RWPE2 (cell line): ENCODE measurements at regions not wholly inside any gene's neighbourhood (a gene's known extent, or its start where the extent isn't known, plus 50 kb on each side); places are given as distances from the start of the nearest gene placed in this dataset.
A peak's percentile ranks its signal among the peaks of the same experiment; 100 is the strongest.

Source experiments
- ATAC-seq: fragments of 200-7000 bp; cut with Tn5 transposase; 3 replicates; pipeline ENCODE4 v1.9.1; 2021; ENCODE audit warnings: low read depth
- DNase-seq: peaks from one replicate; pipeline ENCODE4 v3.0.0-alpha.2; 2020; ENCODE audit warnings: low spot score
- H3K27ac ChIP-seq: fragments of 450-650 bp; 2 replicates; pipeline ENCODE4 v1.5.1; 2017; ENCODE audit warnings: mild to moderate bottlenecking; ENCODE audit not compliant: poor library complexity, severe bottlenecking
- H3K27me3 ChIP-seq: fragments of 250-450 bp; sonication (Bioruptor Pico); 2 replicates; pipeline ENCODE4 v1.5.1; 2021; ENCODE audit warnings: mild to moderate bottlenecking, moderate library complexity; ENCODE audit not compliant: insufficient read depth, poor library complexity, severe bottlenecking
- H3K36me3 ChIP-seq: fragments of 250-450 bp; sonication (Bioruptor Pico); 2 replicates; pipeline ENCODE4 v1.5.1; 2020; ENCODE audit warnings: low read depth, mild to moderate bottlenecking, moderate library complexity
- H3K4me1 ChIP-seq: fragments of 250-450 bp; sonication (Bioruptor Pico); 2 replicates; pipeline ENCODE4 v1.5.1; 2021; ENCODE audit warnings: mild to moderate bottlenecking, moderate library complexity; ENCODE audit not compliant: insufficient read depth, poor library complexity, severe bottlenecking
- H3K4me3 ChIP-seq: fragments of 250-450 bp; sonication (Bioruptor Pico); 2 replicates; pipeline ENCODE4 v1.5.1; 2021; ENCODE audit warnings: mild to moderate bottlenecking, moderate library complexity; ENCODE audit not compliant: severe bottlenecking
- H3K9me3 ChIP-seq: fragments of 250-450 bp; sonication (Bioruptor Pico); 2 replicates; pipeline ENCODE4 v1.5.1; 2021; ENCODE audit warnings: mild to moderate bottlenecking, moderate library complexity; ENCODE audit not compliant: severe bottlenecking
- TF ChIP-seq, protein P1 (sequence below): fragments of 450-650 bp; IDR thresholded peaks from one replicate; pipeline ENCODE4 v1.5.1; 2017; ENCODE audit warnings: mild to moderate bottlenecking, moderate library complexity; ENCODE audit not compliant: poor library complexity, severe bottlenecking

- Histone ChIP-seq H3K27me3 (peaks cover 8% of the 10 kb centered on the region), H3K4me1 (no peaks in the 10 kb centered on the region), H3K9me3 (no peaks in the 10 kb centered on the region), H3K4me3 (no peak overlapping the region), H3K27ac (no peak overlapping the region), H3K36me3 (no peaks in the 10 kb centered on the region)
- DNase-seq (no peak), ATAC-seq (peak; percentile 35; the same call in 1 of the 3 replicates)
- TF ChIP-seq, protein P1, sequence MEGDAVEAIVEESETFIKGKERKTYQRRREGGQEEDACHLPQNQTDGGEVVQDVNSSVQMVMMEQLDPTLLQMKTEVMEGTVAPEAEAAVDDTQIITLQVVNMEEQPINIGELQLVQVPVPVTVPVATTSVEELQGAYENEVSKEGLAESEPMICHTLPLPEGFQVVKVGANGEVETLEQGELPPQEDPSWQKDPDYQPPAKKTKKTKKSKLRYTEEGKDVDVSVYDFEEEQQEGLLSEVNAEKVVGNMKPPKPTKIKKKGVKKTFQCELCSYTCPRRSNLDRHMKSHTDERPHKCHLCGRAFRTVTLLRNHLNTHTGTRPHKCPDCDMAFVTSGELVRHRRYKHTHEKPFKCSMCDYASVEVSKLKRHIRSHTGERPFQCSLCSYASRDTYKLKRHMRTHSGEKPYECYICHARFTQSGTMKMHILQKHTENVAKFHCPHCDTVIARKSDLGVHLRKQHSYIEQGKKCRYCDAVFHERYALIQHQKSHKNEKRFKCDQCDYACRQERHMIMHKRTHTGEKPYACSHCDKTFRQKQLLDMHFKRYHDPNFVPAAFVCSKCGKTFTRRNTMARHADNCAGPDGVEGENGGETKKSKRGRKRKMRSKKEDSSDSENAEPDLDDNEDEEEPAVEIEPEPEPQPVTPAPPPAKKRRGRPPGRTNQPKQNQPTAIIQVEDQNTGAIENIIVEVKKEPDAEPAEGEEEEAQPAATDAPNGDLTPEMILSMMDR: no peak
Measured at GRCh38 chr5:114243281-114243971, 118.4 kb upstream of the KCNN2 start.

DNA sequence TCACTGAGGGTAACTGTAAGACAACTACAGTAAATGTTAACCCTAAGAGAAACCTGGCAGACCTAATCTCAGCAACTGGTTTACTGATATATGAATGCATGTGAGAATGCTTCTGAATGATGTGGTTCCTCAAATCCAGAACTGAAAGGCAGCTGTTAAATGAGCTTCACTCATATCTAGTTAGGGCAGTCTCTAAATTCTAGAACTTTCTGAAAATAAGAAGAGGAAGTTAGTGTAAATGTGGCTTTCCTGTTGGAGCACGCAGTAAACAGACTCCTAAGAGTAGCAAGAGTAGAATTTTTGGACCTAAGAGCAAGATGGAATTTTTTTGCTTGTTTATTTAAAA is 117.9 kb upstream of the KCNN2 start:
- DNase-seq: no peak
- ATAC-seq: no peak
- TF ChIP-seq, protein P1: no peak
- H3K27ac ChIP-seq: no peak overlapping the region
- H3K36me3 ChIP-seq: no peaks in the 10 kb centered on the region
- no peak overlapping the region for H3K4me3 ChIP-seq
- H3K27me3 ChIP-seq: peaks cover 8% of the 10 kb centered on the region
- H3K9me3 ChIP-seq: no peaks in the 10 kb centered on the region
- H3K4me1 ChIP-seq: no peaks in the 10 kb centered on the region

GRCh38 chr5:114249823-114250222 is 112.0 kb upstream of the KCNN2 start:
- Histone ChIP-seq H3K4me3 (no peak overlapping the region), H3K27me3 (peaks cover 8% of the 10 kb centered on the region), H3K9me3 (no peaks in the 10 kb centered on the region), H3K36me3 (no peaks in the 10 kb centered on the region), H3K27ac (no peak overlapping the region), H3K4me1 (no peaks in the 10 kb centered on the region)
- ATAC-seq (no peak), DNase-seq (no peak)
- TF ChIP-seq, protein P1: no peak

- DNase-seq: no peak
- TF ChIP-seq, protein P1: no peak
Measured at GRCh38 chr5:114250536-114250935, 111.3 kb upstream of the KCNN2 start.

GRCh38 chr5:114252226-114252625 is 109.6 kb upstream of the KCNN2 start:
- TF ChIP-seq, protein P1: no peak
- ATAC-seq: no peak

More at GRCh38 chr5:114250536-114250935, 111.3 kb upstream of the KCNN2 start:
- Histone ChIP-seq H3K9me3 (no peaks in the 10 kb centered on the region), H3K4me1 (no peaks in the 10 kb centered on the region), H3K27ac (no peak overlapping the region), H3K36me3 (no peaks in the 10 kb centered on the region), H3K4me3 (no peak overlapping the region), H3K27me3 (peaks cover 7% of the 10 kb centered on the region)
- ATAC-seq: no peak

More at GRCh38 chr5:114252226-114252625, 109.6 kb upstream of the KCNN2 start:
- Histone ChIP-seq H3K9me3 (no peaks in the 10 kb centered on the region), H3K4me3 (no peak overlapping the region), H3K4me1 (no peaks in the 10 kb centered on the region), H3K27me3 (no peaks in the 10 kb centered on the region), H3K36me3 (no peaks in the 10 kb centered on the region), H3K27ac (no peak overlapping the region)
- DNase-seq: no peak
